ENCODE measurements at regions not wholly inside any gene's neighbourhood (a gene's known extent, or its start where the extent isn't known, plus 50 kb on each side); places are given as distances from the start of the nearest gene placed in this dataset.

- TF ChIP-seq POLR2A (IDR thresholded peaks at IDR 0.05) (no peak), CTCF (IDR thresholded peaks at IDR 0.05) (no peak)
Observed at GRCh38 chr6:150691463-150691862, 91.8 kb downstream of the PLEKHG1 start.

Measured in gastroesophageal sphincter (tissue), 3 donors.